A673 (cell line): ENCODE measurements at regions not wholly inside any gene's neighbourhood (a gene's known extent, or its start where the extent isn't known, plus 50 kb on each side); places are given as distances from the start of the nearest gene placed in this dataset.
A peak's percentile ranks its signal among the peaks of the same experiment; 100 is the strongest.

Source experiments
- BruUV-seq: library from RNA; stranded (reverse); fragments of 400-500 nt; replicated peaks from 2 replicates; lab custom pipeline; 2021; lab: Mats Ljungman, UMichigan
- CTCF ChIA-PET: fragments of 300-600 bp; sonication (Branson Sonifier 250); formaldehyde crosslinking; loops from one replicate; lab custom pipeline; 2022; ENCODE audit warnings: antibody characterized with exemption; lab: Charles Lee
- POLR2A ChIA-PET: fragments of 300-600 bp; sonication (Branson Sonifier 250); formaldehyde crosslinking; loops from one replicate; lab custom pipeline; 2022; ENCODE audit warnings: antibody characterized with exemption; ENCODE audit not compliant: low non-redundant PET; lab: Charles Lee
- DNase-seq: peaks from one replicate; pipeline ENCODE4 v3.0.0-alpha.2; 2015; ENCODE audit warnings: low spot score
- H3K27ac ChIP-seq: fragments of 200-600 bp; sonication (generic); 2 replicates; pipeline ENCODE4 v1.5.1; 2016; ENCODE audit warnings: mixed run types, low read depth, mild to moderate bottlenecking, mixed read lengths, antibody characterized with exemption, low read length; ENCODE audit not compliant: poor library complexity, severe bottlenecking
- H3K27me3 ChIP-seq: fragments of 200-600 bp; sonication (generic); replicated peaks from 2 replicates; pipeline ENCODE4 v1.6.1; 2017; ENCODE audit warnings: mixed run types, low read depth, mild to moderate bottlenecking, mixed read lengths, antibody characterized with exemption, low read length; ENCODE audit not compliant: insufficient read depth, poor library complexity
- H3K36me3 ChIP-seq: fragments of 200-600 bp; sonication (generic); 2 replicates; pipeline ENCODE4 v1.6.1; 2016; ENCODE audit warnings: mixed run types, mild to moderate bottlenecking, mixed read lengths, antibody characterized with exemption, low read length; ENCODE audit not compliant: insufficient read depth, poor library complexity, severe bottlenecking
- H3K4me1 ChIP-seq: fragments of 200-600 bp; sonication (generic); 2 replicates; pipeline ENCODE4 v1.6.1; 2017; ENCODE audit warnings: mixed run types, mild to moderate bottlenecking, mixed read lengths, antibody characterized with exemption, low read length; ENCODE audit not compliant: insufficient read depth, poor library complexity, severe bottlenecking
- H3K4me3 ChIP-seq: fragments of 200-600 bp; sonication (generic); 2 replicates; pipeline ENCODE4 v1.5.1; 2016; ENCODE audit warnings: low read depth, mixed run types, mild to moderate bottlenecking, mixed read lengths, low read length; ENCODE audit not compliant: poor library complexity, severe bottlenecking
- H3K9me3 ChIP-seq: fragments of 200-600 bp; sonication (generic); 2 replicates; pipeline ENCODE4 v1.6.1; 2016; ENCODE audit warnings: mixed run types, low read depth, mild to moderate bottlenecking, mixed read lengths, antibody characterized with exemption, low read length; ENCODE audit not compliant: poor library complexity, severe bottlenecking
- EZH2 ChIP-seq: fragments of 200-600 bp; sonication (generic); IDR thresholded peaks from 2 replicates; pipeline ENCODE4 v1.6.1; 2017; ENCODE audit warnings: borderline replicate concordance, low read depth, mild to moderate bottlenecking, mixed read lengths, antibody characterized with exemption, low read length; ENCODE audit not compliant: poor library complexity, severe bottlenecking
- intact Hi-C: fragments of 100-400 bp; cut with micrococcal nuclease; formaldehyde crosslinking; loops from one replicate; pipeline ENCODE4 v1.10.0; 2022; ENCODE audit not compliant: unreplicated experiment
- TF ChIP-seq, protein P1 (sequence below): fragments of 300-800, 200-600 bp; sonication (generic); conservative IDR thresholded peaks from 2 replicates; pipeline ENCODE4 v1.5.1; 2017; ENCODE audit warnings: low read depth, mild to moderate bottlenecking, antibody characterized with exemption, low read length, moderate library complexity, mixed read lengths

DNA sequence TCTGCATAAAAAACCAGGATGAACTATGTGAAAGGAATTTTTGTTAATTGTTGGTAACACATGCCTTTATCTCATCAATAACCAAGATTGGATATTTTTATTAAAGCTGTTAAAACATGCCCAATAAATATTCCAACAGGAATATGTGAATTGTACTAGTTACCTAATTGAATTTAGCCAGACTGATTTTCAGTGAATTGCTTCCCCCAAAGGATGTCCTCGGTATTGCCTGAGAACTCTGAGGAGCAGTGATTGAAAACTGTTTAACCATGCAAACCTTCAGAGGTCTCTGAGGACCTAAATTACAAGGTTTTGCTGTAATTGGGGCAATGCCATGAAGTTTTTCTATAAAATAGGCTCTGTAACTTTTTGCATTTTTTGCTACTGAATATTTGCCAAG, 66.6 kb downstream of the BLTP1 start:
- H3K27me3 ChIP-seq = no peaks in the 10 kb centered on the region
- H3K36me3 ChIP-seq = peaks cover 4% of the 10 kb centered on the region
- CTCF ChIA-PET = no interaction called here
- BruUV-seq = no TSS peak
- POLR2A ChIA-PET = interaction anchor here (0.6 kb wide), 1 partner anchor 20 kb away, joined by 3 read pairs; no protein-coding TSS in a partner anchor
- TF ChIP-seq, protein P1, sequence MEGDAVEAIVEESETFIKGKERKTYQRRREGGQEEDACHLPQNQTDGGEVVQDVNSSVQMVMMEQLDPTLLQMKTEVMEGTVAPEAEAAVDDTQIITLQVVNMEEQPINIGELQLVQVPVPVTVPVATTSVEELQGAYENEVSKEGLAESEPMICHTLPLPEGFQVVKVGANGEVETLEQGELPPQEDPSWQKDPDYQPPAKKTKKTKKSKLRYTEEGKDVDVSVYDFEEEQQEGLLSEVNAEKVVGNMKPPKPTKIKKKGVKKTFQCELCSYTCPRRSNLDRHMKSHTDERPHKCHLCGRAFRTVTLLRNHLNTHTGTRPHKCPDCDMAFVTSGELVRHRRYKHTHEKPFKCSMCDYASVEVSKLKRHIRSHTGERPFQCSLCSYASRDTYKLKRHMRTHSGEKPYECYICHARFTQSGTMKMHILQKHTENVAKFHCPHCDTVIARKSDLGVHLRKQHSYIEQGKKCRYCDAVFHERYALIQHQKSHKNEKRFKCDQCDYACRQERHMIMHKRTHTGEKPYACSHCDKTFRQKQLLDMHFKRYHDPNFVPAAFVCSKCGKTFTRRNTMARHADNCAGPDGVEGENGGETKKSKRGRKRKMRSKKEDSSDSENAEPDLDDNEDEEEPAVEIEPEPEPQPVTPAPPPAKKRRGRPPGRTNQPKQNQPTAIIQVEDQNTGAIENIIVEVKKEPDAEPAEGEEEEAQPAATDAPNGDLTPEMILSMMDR = peak; percentile 50
- TF ChIP-seq EZH2 = no peak
- no peaks in the 10 kb centered on the region for H3K4me1 ChIP-seq
- intact Hi-C loops = loop anchor here (5.0 kb wide), 2 partner anchors 266 to 316 kb away; partner anchors contain the start of gene TRPC3
- no peak overlapping the region for H3K27ac ChIP-seq
- no peak overlapping the region for H3K4me3 ChIP-seq
- no peaks in the 10 kb centered on the region for H3K9me3 ChIP-seq
- DNase-seq = peak; percentile 40

DNA sequence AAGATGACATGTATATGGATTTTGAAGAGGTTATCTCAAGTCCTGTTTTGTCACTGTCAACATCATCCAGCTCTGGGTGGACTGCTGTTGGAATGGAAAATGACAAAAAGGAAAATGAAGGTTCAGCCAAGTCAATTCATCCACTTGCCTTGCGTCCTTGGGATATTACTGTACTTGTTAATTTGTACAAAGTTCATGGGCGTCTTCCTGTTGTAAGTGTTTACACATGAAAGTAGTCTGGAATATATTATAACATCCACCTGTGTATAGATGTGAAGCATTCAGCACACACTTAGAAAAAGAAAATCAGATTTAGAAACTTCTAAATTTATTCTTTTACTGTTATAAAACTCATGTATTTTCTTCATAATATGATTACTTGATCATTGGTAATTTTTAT, 67.2 kb downstream of the BLTP1 start:
- DNase-seq = no peak
- ChIA-PET POLR2A (interaction anchor here (0.7 kb wide), 1 partner anchor 145 kb away, joined by 3 read pairs; no protein-coding TSS in a partner anchor), CTCF (interaction anchor here (0.6 kb wide), 1 partner anchor 131 kb away, joined by 3 read pairs; no protein-coding TSS in a partner anchor)
- no peak for TF ChIP-seq EZH2
- TF ChIP-seq, protein P1 = no peak
- intact Hi-C loops = loop anchor here (5.0 kb wide), 2 partner anchors 267 to 317 kb away; partner anchors contain the start of gene TRPC3
- Histone ChIP-seq H3K27ac (no peak overlapping the region), H3K36me3 (peaks cover 4% of the 10 kb centered on the region), H3K27me3 (no peaks in the 10 kb centered on the region), H3K4me3 (no peak overlapping the region), H3K9me3 (no peaks in the 10 kb centered on the region), H3K4me1 (no peaks in the 10 kb centered on the region)
- BruUV-seq = no TSS peak

DNA sequence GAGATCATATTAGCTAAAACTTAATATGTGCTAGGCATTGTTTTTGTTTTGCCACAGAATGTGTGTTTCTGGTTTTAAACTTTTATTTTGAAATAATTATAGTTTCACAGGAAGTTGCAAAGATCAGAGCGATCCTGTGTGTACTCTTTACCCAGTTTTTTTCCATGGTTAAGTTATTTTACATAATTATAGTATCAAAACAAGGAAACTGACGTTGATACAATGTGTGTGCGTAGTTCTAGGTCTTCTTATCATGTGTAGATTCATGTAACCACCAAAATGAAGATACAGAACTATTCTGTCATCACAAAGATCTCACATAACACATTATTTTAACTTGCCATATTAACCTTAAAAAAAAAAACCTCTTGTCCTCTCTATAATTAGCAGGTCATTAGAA, 69.2 kb downstream of the BLTP1 start:
- Histone ChIP-seq H3K27me3 (no peaks in the 10 kb centered on the region), H3K9me3 (no peaks in the 10 kb centered on the region), H3K4me3 (no peak overlapping the region), H3K27ac (no peak overlapping the region), H3K4me1 (no peaks in the 10 kb centered on the region), H3K36me3 (peaks cover 4% of the 10 kb centered on the region)
- ChIA-PET CTCF (no interaction called here), POLR2A (no interaction called here)
- DNase-seq = no peak
- BruUV-seq = no TSS peak
- intact Hi-C loops = no loop called here
- TF ChIP-seq, protein P1 = no peak
- no peak for TF ChIP-seq EZH2
